Testis (tissue), 2 donors: ENCODE measurements at regions not wholly inside any gene's neighbourhood (a gene's known extent, or its start where the extent isn't known, plus 50 kb on each side); places are given as distances from the start of the nearest gene placed in this dataset.

ENCODE experiments used
- DNase-seq: peaks from one replicate; pipeline ENCODE4 v3.0.0-alpha.2; 2019
- H3K27ac ChIP-seq, 2 donors: fragments of 200-600 bp; sonication (generic); one replicate each; pipeline ENCODE4 v1.5.1; 2019
- H3K27me3 ChIP-seq: fragments of 200-600 bp; sonication (generic); one replicate; pipeline ENCODE4 v1.5.1; 2019
- H3K36me3 ChIP-seq: fragments of 200-600 bp; sonication (generic); one replicate; pipeline ENCODE4 v1.5.1; 2017; ENCODE audit warnings: low read depth; ENCODE audit errors: missing control alignments
- H3K4me1 ChIP-seq: fragments of 200-600 bp; sonication (generic); one replicate; pipeline ENCODE4 v1.5.1; 2019
- H3K4me3 ChIP-seq, 2 donors: fragments of 200-600 bp; sonication (generic); one replicate each; pipeline ENCODE4 v1.5.1; 2017 to 2019
- H3K9me3 ChIP-seq: fragments of 200-600 bp; sonication (generic); one replicate; pipeline ENCODE4 v1.5.1; 2017
- POLR2A ChIP-seq: fragments of 450-650 bp; IDR thresholded peaks from one replicate; pipeline ENCODE4 v1.6.1; 2017; ENCODE audit warnings: antibody characterized with exemption, mild to moderate bottlenecking, moderate library complexity
- WGBS, 2 donors: methylation state at CpG; one replicate each; pipeline ENCODE4 v1.1.5; 2018; 5-methylcytosine and 5-hydroxymethylcytosine counted together
- intact Hi-C: fragments of 100-400 bp; cut with DNase I; formaldehyde crosslinking; loops from one replicate; pipeline ENCODE4 v1.15.1; 2023; ENCODE audit warnings: low total_unique reads
- microRNA-seq, 2 donors: library from miRNA; unstranded; fragments of <30 nt; microRNA quantifications; one replicate each; pipeline ENCODE4, GENCODE V29; 2016; ENCODE audit warnings: borderline number of aligned reads in 2 of 2, borderline replicate concordance in 1 of 2
- small RNA-seq, 2 donors: library from RNA; depleted of rRNA; stranded (forward); fragments of <200 nt; gene quantifications; one replicate each; pipeline ENCODE3, GENCODE V24; 2016
- TF ChIP-seq, protein P1 (sequence below), 3 experiments: fragments of 450-650 bp in 2 of 3; fragments of 200-600 bp in 1 of 3; sonication (generic) in 1 of 3; IDR thresholded peaks; one replicate each; pipeline ENCODE4 v1.5.1; 2016 to 2019; ENCODE audit warnings: antibody characterized with exemption in 3 of 3, mild to moderate bottlenecking in 2 of 3, moderate library complexity in 1 of 3

DNA sequence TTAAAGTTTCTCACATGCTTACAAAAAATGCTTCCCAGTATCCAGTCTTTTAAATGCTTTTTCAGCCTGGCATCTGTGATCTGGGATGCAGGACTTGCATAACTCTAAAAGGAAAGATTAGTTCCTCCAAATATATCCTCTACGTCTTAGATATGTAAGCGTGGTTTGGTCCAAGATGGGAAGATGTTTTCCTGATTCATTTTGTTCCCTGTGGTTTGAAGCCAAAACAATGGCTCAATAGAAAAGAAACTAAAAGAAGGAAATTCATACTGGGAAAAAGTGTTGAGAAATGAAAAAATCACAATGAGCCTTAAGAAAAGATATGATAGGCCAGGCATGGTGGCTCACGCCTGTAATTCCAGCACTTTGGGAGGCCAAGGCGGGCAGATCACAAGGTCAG is 1002.8 kb downstream of the NAALADL2 start:
- Histone ChIP-seq H3K9me3 (no peaks in the 10 kb centered on the region), H3K27me3 (no peaks in the 10 kb centered on the region), H3K36me3 (no peaks in the 10 kb centered on the region), H3K27ac (no peak overlapping the region), H3K4me3 (no peak overlapping the region), H3K4me1 (no peaks in the 10 kb centered on the region)
- DNase-seq, result no peak
- intact Hi-C loops, result no loop called here
- WGBS, 2 donors, result 60 to 68% methylated on average over 4 of the region's 4 CpGs
- TF ChIP-seq POLR2A, result no peak
- TF ChIP-seq, protein P1, sequence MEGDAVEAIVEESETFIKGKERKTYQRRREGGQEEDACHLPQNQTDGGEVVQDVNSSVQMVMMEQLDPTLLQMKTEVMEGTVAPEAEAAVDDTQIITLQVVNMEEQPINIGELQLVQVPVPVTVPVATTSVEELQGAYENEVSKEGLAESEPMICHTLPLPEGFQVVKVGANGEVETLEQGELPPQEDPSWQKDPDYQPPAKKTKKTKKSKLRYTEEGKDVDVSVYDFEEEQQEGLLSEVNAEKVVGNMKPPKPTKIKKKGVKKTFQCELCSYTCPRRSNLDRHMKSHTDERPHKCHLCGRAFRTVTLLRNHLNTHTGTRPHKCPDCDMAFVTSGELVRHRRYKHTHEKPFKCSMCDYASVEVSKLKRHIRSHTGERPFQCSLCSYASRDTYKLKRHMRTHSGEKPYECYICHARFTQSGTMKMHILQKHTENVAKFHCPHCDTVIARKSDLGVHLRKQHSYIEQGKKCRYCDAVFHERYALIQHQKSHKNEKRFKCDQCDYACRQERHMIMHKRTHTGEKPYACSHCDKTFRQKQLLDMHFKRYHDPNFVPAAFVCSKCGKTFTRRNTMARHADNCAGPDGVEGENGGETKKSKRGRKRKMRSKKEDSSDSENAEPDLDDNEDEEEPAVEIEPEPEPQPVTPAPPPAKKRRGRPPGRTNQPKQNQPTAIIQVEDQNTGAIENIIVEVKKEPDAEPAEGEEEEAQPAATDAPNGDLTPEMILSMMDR (IDR thresholded peaks at IDR 0.05), result no peak

Small RNA genes lying in the stretch of these regions (microRNA-seq; reads per million reads assigned to microRNA genes)
- gene MIR7977, result 1.4 to 2.1 reads per million in 2 donors

Small RNA genes lying in the stretch of these regions (small RNA-seq; reads per million reads assigned to genes)
- gene AC104640.2 (0 to 0.09 reads per million in 2 donors), gene RNA5SP147 (0 reads per million in 2 donors)
